Small intestine (tissue), 7 donors: ENCODE measurements at regions not wholly inside any gene's neighbourhood (a gene's known extent, or its start where the extent isn't known, plus 50 kb on each side); places are given as distances from the start of the nearest gene placed in this dataset.
A peak's percentile ranks its signal among the peaks of the same experiment; 100 is the strongest.

Experiments
- DNase-seq, 2 donors: peaks; one replicate each; pipeline versions ENCODE4 v3.0.0 to v3.0.0-alpha.2; 2013
- FAIRE-seq: peaks from 2 replicates; lab custom pipeline; 2012; peaks lifted over from hg19 to GRCh38; lab: Jason Lieb, UNC
- H3K27ac ChIP-seq, 3 donors: one replicate each; pipeline ENCODE4 v1.5.1; 2013; ENCODE audit warnings: low read length in 2 of 3, mild to moderate bottlenecking in 2 of 3, control low read depth in 1 of 3, inconsistent platforms in 1 of 3, low read depth in 1 of 3, moderate library complexity in 1 of 3
- H3K27me3 ChIP-seq, 3 donors: one replicate each; pipeline ENCODE4 v1.6.1; 2013; ENCODE audit warnings: low read length in 3 of 3, inconsistent platforms in 1 of 3; ENCODE audit not compliant: control insufficient read depth in 3 of 3, insufficient read depth in 3 of 3
- H3K36me3 ChIP-seq, 3 donors: one replicate each; pipeline ENCODE4 v1.6.1; 2013; ENCODE audit warnings: low read length in 3 of 3, inconsistent platforms in 1 of 3, low read depth in 1 of 3, mild to moderate bottlenecking in 1 of 3, moderate library complexity in 1 of 3; ENCODE audit not compliant: control insufficient read depth in 3 of 3, insufficient read depth in 2 of 3
- H3K4me1 ChIP-seq, 3 donors: one replicate each; pipeline ENCODE4 v1.6.1; 2013; ENCODE audit warnings: low read length in 2 of 3, inconsistent platforms in 1 of 3, low read depth in 1 of 3, mild to moderate bottlenecking in 1 of 3, moderate library complexity in 1 of 3; ENCODE audit not compliant: control insufficient read depth in 3 of 3, insufficient read depth in 2 of 3
- H3K4me3 ChIP-seq, 3 donors: one replicate each; pipeline ENCODE4 v1.5.1; 2013; ENCODE audit warnings: low read length in 3 of 3, control low read depth in 1 of 3, inconsistent platforms in 1 of 3, low read depth in 1 of 3, mild to moderate bottlenecking in 1 of 3, moderate library complexity in 1 of 3
- H3K9me3 ChIP-seq, 2 donors: one replicate each; pipeline ENCODE4 v1.6.1; 2013; ENCODE audit warnings: low read depth in 1 of 2, low read length in 1 of 2; ENCODE audit not compliant: control insufficient read depth in 2 of 2, insufficient read depth in 1 of 2
- WGBS, 3 donors: extraction: QIAGEN DNeasy Blood & Tissue Kit; methylation state at CpG; one replicate each; pipeline ENCODE4 v1.1.7; 2013; 5-methylcytosine and 5-hydroxymethylcytosine counted together
- donor health status: healthy with polysubstance abuse.
- donor health status: control.
- donor health status: control.
- donor health status: Bipolar disorder and iron deficiency.
- donor health status: healthy.

GRCh38 chr18:70513502-70514171, 224.8 kb downstream of the SOCS6 start:
- DNase-seq: no peak
- no peaks in the 10 kb centered on the region for H3K27me3 ChIP-seq
- 67 to 77% (median 71%) methylated on average over 9 of the region's 9 CpGs for WGBS, 3 donors
- FAIRE-seq: no peak
- H3K9me3 ChIP-seq: no peaks in the 10 kb centered on the region
- no peak overlapping the region for H3K4me3 ChIP-seq
- no peaks in the 10 kb centered on the region for H3K36me3 ChIP-seq
- H3K4me1 ChIP-seq: no peaks in the 10 kb centered on the region
- H3K27ac ChIP-seq: no peak overlapping the region

- Histone ChIP-seq H3K9me3 (no peaks in the 10 kb centered on the region), H3K4me3 (no peak overlapping the region), H3K36me3 (no peaks in the 10 kb centered on the region), H3K4me1 (no peaks in the 10 kb centered on the region), H3K27me3 (no peaks in the 10 kb centered on the region), H3K27ac (no peak overlapping the region)
- WGBS, 3 donors: 74 to 77% (median 75%) methylated on average over 4 of the region's 4 CpGs
- DNase-seq (no peak), FAIRE-seq (no peak)
These were observed 219.1 kb downstream of the SOCS6 start for GRCh38 chr18:70507970-70508369.

- H3K27me3 ChIP-seq: no peaks in the 10 kb centered on the region
- no peak for DNase-seq
- H3K4me3 ChIP-seq: peak overlapping the region in 1 of 3 donors; percentile 2
- no peaks in the 10 kb centered on the region for H3K36me3 ChIP-seq
- no peaks in the 10 kb centered on the region for H3K4me1 ChIP-seq
- 58 to 76% (median 62%) methylated on average over 4 of the region's 4 CpGs for WGBS, 3 donors
- no peak for FAIRE-seq
- no peak overlapping the region for H3K27ac ChIP-seq
- no peaks in the 10 kb centered on the region for H3K9me3 ChIP-seq
These were observed 217.7 kb downstream of the SOCS6 start for GRCh38 chr18:70506511-70506910.

- DNase-seq: no peak
- WGBS, 3 donors: 63 to 88% (median 77%) methylated on average over 1 of the region's 1 CpG
These were observed 214.2 kb downstream of the SOCS6 start for GRCh38 chr18:70503060-70503459.

DNA sequence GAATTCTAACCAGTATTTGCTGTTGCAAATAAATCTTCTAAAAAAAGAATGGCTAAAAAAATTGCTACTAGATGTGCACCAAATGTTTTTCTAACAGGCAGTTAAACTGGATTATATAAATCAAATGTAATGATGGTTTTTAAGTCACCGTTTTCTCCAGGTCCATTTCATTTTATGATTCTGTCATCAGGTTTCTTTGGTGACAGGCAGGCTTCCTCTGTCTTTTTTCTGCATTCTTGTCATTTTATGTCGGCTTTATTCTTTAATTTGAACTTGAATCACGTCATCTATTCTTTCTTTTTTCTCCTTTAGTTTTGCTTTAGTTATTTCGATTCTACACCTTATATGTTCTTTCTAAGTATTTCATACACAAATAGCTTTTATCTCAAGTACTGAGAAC, 212.5 kb downstream of the SOCS6 start:
- FAIRE-seq: no peak

More at GRCh38 chr18:70503060-70503459, 214.2 kb downstream of the SOCS6 start:
- H3K9me3 ChIP-seq: no peaks in the 10 kb centered on the region
- H3K27me3 ChIP-seq: no peaks in the 10 kb centered on the region
- no peak overlapping the region for H3K27ac ChIP-seq
- H3K4me1 ChIP-seq: no peaks in the 10 kb centered on the region
- no peak overlapping the region for H3K4me3 ChIP-seq
- no peak for FAIRE-seq
- H3K36me3 ChIP-seq: no peaks in the 10 kb centered on the region

DNA sequence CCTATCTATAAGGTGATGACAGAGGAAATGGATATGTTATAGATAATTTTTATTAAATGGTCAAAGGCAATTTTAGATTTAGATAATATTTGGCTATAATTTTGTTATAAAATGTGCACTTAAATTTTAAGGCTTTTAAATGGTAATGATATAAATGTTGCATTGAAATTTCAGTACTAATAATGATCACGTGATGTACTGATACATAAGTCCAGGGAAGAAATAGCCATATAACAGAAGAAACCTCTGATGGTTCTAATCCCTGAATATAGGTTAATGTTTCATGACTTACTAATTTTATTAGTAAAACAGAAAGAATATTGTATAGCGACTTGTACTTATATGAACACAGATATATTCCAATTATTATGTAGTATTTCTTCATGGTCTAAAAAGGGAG, 211.9 kb downstream of the SOCS6 start:
- H3K36me3 ChIP-seq: no peaks in the 10 kb centered on the region
- no peak overlapping the region for H3K27ac ChIP-seq
- no peaks in the 10 kb centered on the region for H3K27me3 ChIP-seq
- no peak overlapping the region for H3K4me3 ChIP-seq
- no peaks in the 10 kb centered on the region for H3K4me1 ChIP-seq
- DNase-seq: no peak
- 88 to 93% (median 91%) methylated on average over 2 of the region's 2 CpGs for WGBS, 3 donors
- FAIRE-seq: no peak
- no peaks in the 10 kb centered on the region for H3K9me3 ChIP-seq

More for the DNA sequence above, 212.5 kb downstream of the SOCS6 start:
- no peak for DNase-seq
- Histone ChIP-seq H3K27ac (no peak overlapping the region), H3K4me3 (no peak overlapping the region), H3K4me1 (no peaks in the 10 kb centered on the region), H3K9me3 (no peaks in the 10 kb centered on the region), H3K36me3 (no peaks in the 10 kb centered on the region), H3K27me3 (no peaks in the 10 kb centered on the region)
- WGBS, 3 donors: 73 to 85% (median 77%) methylated on average over 4 of the region's 4 CpGs

- no peak for FAIRE-seq
- Histone ChIP-seq H3K4me1 (no peaks in the 10 kb centered on the region), H3K27ac (no peak overlapping the region), H3K27me3 (no peaks in the 10 kb centered on the region), H3K9me3 (no peaks in the 10 kb centered on the region), H3K4me3 (no peak overlapping the region), H3K36me3 (no peaks in the 10 kb centered on the region)
- DNase-seq: no peak
- 85 to 87% (median 86%) methylated on average over 31 of the region's 31 CpGs for WGBS, 3 donors
These were observed 210.4 kb downstream of the SOCS6 start for GRCh38 chr18:70499218-70499691.

GRCh38 chr18:70496353-70497294, 207.8 kb downstream of the SOCS6 start:
- FAIRE-seq (no peak), DNase-seq (no peak)
- Histone ChIP-seq H3K27ac (no peak overlapping the region), H3K9me3 (no peaks in the 10 kb centered on the region), H3K4me3 (no peak overlapping the region), H3K4me1 (no peaks in the 10 kb centered on the region), H3K36me3 (no peaks in the 10 kb centered on the region), H3K27me3 (no peaks in the 10 kb centered on the region)
- 72 to 77% (median 76%) methylated on average over 8 of the region's 8 CpGs for WGBS, 3 donors
